ENCODE measurements at regions not wholly inside any gene's neighbourhood (a gene's known extent, or its start where the extent isn't known, plus 50 kb on each side); places are given as distances from the start of the nearest gene placed in this dataset.

- H3K4me1 ChIP-seq (ENCODE audit: insufficient read depth, low read length, poor library complexity, severe bottlenecking) = no peaks in the 10 kb centered on the region
- ChIA-PET CTCF (ENCODE audit: unreplicated experiment) (interaction anchor here (0.6 kb wide), 1 partner anchor 367 kb away, joined by 3 read pairs; no protein-coding TSS in a partner anchor), POLR2A (interaction anchor here (0.5 to 0.7 kb wide), 2 partner anchors 10 to 493 kb away, joined by 3 to 4 read pairs; no protein-coding TSS in a partner anchor)
- H3K79me2 ChIP-seq (ENCODE audit: insufficient read depth, low read depth, low read length) = no peaks in the 10 kb centered on the region
- TF ChIP-seq CTCF (conservative IDR thresholded peaks at IDR 0.05; ENCODE audit: low read length) (no peak), EZH2phosphoT487 (IDR thresholded peaks at IDR 0.05; ENCODE audit: borderline replicate concordance, low read depth, low read length) (no peak)
- H3K9me2 ChIP-seq (ENCODE audit: insufficient read depth, low read length) = no peaks in the 10 kb centered on the region
- no peak for DNase-seq (ENCODE audit: low spot score)
- no peak overlapping the region for H3K4me3 ChIP-seq (ENCODE audit: low read depth, low read length, poor library complexity, severe bottlenecking)
- no peak overlapping the region for H2AFZ ChIP-seq (ENCODE audit: low read length)
- no peaks in the 10 kb centered on the region for H3K9me3 ChIP-seq (ENCODE audit: low read length)
- no peak overlapping the region for H3K27ac ChIP-seq (ENCODE audit: low read depth, low read length, poor library complexity, severe bottlenecking)
- no TSS peak for BruUV-seq (replicated peaks)
- H4K20me1 ChIP-seq (ENCODE audit: insufficient read depth, low read length) = no peaks in the 10 kb centered on the region
- no peak overlapping the region for H3K4me2 ChIP-seq (ENCODE audit: low read length)
- H3K36me3 ChIP-seq (ENCODE audit: insufficient read depth, low read length) = no peaks in the 10 kb centered on the region
- intact Hi-C loops (cut with micrococcal nuclease; ENCODE audit: unreplicated experiment) = no loop called here
Observed at GRCh38 chr9:105079457-105079856, 151.5 kb upstream of the ABCA1 start.

- ChIA-PET POLR2A (interaction anchor here (0.7 kb wide), 1 partner anchor 37 kb away, joined by 5 read pairs; no protein-coding TSS in a partner anchor), CTCF (ENCODE audit: unreplicated experiment) (no interaction called here)
- no peaks in the 10 kb centered on the region for H4K20me1 ChIP-seq (ENCODE audit: insufficient read depth, low read length)
- TF ChIP-seq CTCF (conservative IDR thresholded peaks at IDR 0.05; ENCODE audit: low read length) (no peak), EZH2phosphoT487 (IDR thresholded peaks at IDR 0.05; ENCODE audit: borderline replicate concordance, low read depth, low read length) (no peak)
- H3K4me3 ChIP-seq (ENCODE audit: low read depth, low read length, poor library complexity, severe bottlenecking) = no peak overlapping the region
- H3K27ac ChIP-seq (ENCODE audit: low read depth, low read length, poor library complexity, severe bottlenecking) = no peak overlapping the region
- no peaks in the 10 kb centered on the region for H3K36me3 ChIP-seq (ENCODE audit: insufficient read depth, low read length)
- no peaks in the 10 kb centered on the region for H3K9me3 ChIP-seq (ENCODE audit: low read length)
- H3K79me2 ChIP-seq (ENCODE audit: insufficient read depth, low read depth, low read length) = no peaks in the 10 kb centered on the region
- no peaks in the 10 kb centered on the region for H3K4me1 ChIP-seq (ENCODE audit: insufficient read depth, low read length, poor library complexity, severe bottlenecking)
- H2AFZ ChIP-seq (ENCODE audit: low read length) = no peak overlapping the region
- intact Hi-C loops (cut with micrococcal nuclease; ENCODE audit: unreplicated experiment) = no loop called here
- H3K9me2 ChIP-seq (ENCODE audit: insufficient read depth, low read length) = no peaks in the 10 kb centered on the region
- no TSS peak for BruUV-seq (replicated peaks)
- DNase-seq (ENCODE audit: low spot score) = no peak
- H3K4me2 ChIP-seq (ENCODE audit: low read length) = no peak overlapping the region
Observed at GRCh38 chr9:105082843-105083242, 154.9 kb upstream of the ABCA1 start.

- intact Hi-C loops (cut with micrococcal nuclease; ENCODE audit: unreplicated experiment) = no loop called here
- Histone ChIP-seq H4K20me1 (ENCODE audit: insufficient read depth, low read length) (no peaks in the 10 kb centered on the region), H3K4me3 (ENCODE audit: low read depth, low read length, poor library complexity, severe bottlenecking) (no peak overlapping the region), H3K9me2 (ENCODE audit: insufficient read depth, low read length) (no peaks in the 10 kb centered on the region), H3K36me3 (ENCODE audit: insufficient read depth, low read length) (no peaks in the 10 kb centered on the region), H3K4me2 (ENCODE audit: low read length) (no peak overlapping the region), H3K9me3 (ENCODE audit: low read length) (no peaks in the 10 kb centered on the region), H3K4me1 (ENCODE audit: insufficient read depth, low read length, poor library complexity, severe bottlenecking) (no peaks in the 10 kb centered on the region), H3K27ac (ENCODE audit: low read depth, low read length, poor library complexity, severe bottlenecking) (no peak overlapping the region), H3K79me2 (ENCODE audit: insufficient read depth, low read depth, low read length) (no peaks in the 10 kb centered on the region), H2AFZ (ENCODE audit: low read length) (no peak overlapping the region)
- BruUV-seq (replicated peaks) = no TSS peak
- ChIA-PET POLR2A (interaction anchor here (0.7 kb wide), 1 partner anchor 37 kb away, joined by 5 read pairs; no protein-coding TSS in a partner anchor), CTCF (ENCODE audit: unreplicated experiment) (no interaction called here)
- TF ChIP-seq EZH2phosphoT487 (IDR thresholded peaks at IDR 0.05; ENCODE audit: borderline replicate concordance, low read depth, low read length) (no peak), CTCF (conservative IDR thresholded peaks at IDR 0.05; ENCODE audit: low read length) (no peak)
- no peak for DNase-seq (ENCODE audit: low spot score)
Observed at GRCh38 chr9:105083256-105083655, 155.3 kb upstream of the ABCA1 start.

Data from OCI-LY7 (cell line).